ENCODE measurements at regions not wholly inside any gene's neighbourhood (a gene's known extent, or its start where the extent isn't known, plus 50 kb on each side); places are given as distances from the start of the nearest gene placed in this dataset.

GRCh38 chr6:134823710-134824034 lies 126.2 kb downstream of the ALDH8A1 start:
- TF ChIP-seq, protein P1, sequence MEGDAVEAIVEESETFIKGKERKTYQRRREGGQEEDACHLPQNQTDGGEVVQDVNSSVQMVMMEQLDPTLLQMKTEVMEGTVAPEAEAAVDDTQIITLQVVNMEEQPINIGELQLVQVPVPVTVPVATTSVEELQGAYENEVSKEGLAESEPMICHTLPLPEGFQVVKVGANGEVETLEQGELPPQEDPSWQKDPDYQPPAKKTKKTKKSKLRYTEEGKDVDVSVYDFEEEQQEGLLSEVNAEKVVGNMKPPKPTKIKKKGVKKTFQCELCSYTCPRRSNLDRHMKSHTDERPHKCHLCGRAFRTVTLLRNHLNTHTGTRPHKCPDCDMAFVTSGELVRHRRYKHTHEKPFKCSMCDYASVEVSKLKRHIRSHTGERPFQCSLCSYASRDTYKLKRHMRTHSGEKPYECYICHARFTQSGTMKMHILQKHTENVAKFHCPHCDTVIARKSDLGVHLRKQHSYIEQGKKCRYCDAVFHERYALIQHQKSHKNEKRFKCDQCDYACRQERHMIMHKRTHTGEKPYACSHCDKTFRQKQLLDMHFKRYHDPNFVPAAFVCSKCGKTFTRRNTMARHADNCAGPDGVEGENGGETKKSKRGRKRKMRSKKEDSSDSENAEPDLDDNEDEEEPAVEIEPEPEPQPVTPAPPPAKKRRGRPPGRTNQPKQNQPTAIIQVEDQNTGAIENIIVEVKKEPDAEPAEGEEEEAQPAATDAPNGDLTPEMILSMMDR (IDR thresholded peaks at IDR 0.05; ENCODE audit: insufficient read depth, low read depth, low read length, missing control alignments), result no peak
- no peak for DNase-seq (ENCODE audit: low read depth)
- no peak overlapping the region for H3K4me3 ChIP-seq (ENCODE audit: low read depth, low read length)

DNA sequence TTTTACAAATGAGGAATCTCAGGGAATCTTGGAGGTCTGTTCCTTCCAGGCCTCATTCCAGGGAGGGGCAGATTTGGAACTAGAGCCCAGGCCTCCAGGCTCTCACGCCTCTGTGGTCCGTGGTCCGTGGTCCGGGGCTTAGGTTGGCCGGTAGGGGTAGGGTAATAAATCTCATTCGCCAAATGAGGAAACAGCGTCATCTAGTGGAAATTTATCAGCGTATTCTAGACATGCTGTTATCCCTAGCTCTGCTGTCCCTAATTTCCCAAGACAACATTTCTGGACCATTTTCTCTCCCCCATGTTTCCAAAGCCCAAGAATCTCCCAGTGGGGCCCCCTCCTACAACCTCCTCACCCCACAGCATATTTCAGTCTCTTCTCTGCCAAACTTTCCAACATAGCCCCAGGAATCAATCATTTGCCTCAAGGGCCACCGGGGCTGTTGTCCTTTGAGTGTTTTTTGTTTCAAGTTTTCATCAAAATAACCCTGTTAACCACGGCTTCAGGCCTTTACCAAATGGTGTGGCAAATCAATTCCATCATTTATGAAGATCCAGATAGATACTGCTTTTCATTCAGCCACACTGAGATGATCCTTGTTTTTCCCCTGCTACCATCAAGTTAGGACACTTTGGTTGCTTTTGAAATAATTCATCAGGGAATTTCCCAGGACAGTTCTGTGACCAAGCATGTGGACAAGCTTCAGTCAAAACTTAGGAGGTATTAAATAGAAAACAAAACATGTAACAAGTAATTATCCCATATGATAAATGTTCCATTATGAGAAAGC lies 126.8 kb downstream of the ALDH8A1 start:
- no peak overlapping the region for H3K4me3 ChIP-seq (ENCODE audit: low read depth, low read length)
- TF ChIP-seq, protein P1 (IDR thresholded peaks at IDR 0.05; ENCODE audit: insufficient read depth, low read depth, low read length, missing control alignments), result peak; percentile 88
- peak; percentile 79 for DNase-seq (ENCODE audit: low read depth)

DNA sequence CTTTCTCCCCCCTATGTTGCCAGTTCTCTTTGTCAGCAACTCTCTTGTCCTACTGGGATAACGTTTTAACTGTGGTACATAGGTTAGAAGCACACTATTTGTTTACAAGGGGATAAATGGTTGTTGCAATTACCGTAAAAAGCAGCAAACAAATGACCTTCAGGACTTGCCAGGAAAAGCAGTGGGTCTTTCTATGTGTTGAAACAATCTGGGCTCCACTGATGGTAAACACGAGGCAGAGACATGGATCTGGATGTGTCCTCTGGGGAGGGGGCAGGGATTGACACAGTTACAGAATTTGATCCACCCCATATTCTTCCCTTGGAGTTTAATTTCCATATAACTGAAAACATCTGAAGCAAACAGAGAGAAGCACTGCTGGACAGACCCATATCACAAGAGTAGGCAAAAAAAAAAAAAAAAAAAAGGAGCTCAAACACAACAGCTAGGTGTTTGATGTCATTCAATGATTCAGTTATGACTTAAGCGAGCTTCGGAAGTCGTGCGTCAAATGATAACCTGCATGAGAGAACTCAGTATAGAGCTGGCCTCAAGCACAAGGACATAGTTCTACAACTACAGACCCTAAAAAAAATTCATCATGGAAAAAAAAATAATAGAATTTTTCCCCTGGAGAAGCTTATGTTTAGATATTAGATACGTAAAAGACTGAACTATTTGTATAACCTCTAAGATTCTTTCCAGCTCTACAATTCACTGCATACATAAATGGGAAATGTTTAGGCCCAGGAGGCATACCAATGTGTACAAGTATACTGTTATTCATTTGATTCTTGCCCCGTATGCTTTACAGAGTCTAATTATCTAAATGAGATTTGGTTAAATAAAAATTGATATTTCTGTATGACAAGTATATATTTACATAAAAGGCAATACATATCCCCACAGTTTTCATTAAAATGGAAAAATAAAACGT lies 127.7 kb downstream of the ALDH8A1 start:
- no peak for DNase-seq (ENCODE audit: low read depth)
- TF ChIP-seq, protein P1 (IDR thresholded peaks at IDR 0.05; ENCODE audit: insufficient read depth, low read depth, low read length, missing control alignments), result no peak
- no peak overlapping the region for H3K4me3 ChIP-seq (ENCODE audit: low read depth, low read length)

- DNase-seq (ENCODE audit: low read depth), result no peak
- H3K4me3 ChIP-seq (ENCODE audit: low read depth, low read length), result no peak overlapping the region
- TF ChIP-seq, protein P1 (IDR thresholded peaks at IDR 0.05; ENCODE audit: insufficient read depth, low read depth, low read length, missing control alignments), result no peak
Observed at GRCh38 chr6:134821397-134821796, 128.5 kb downstream of the ALDH8A1 start.

DNA sequence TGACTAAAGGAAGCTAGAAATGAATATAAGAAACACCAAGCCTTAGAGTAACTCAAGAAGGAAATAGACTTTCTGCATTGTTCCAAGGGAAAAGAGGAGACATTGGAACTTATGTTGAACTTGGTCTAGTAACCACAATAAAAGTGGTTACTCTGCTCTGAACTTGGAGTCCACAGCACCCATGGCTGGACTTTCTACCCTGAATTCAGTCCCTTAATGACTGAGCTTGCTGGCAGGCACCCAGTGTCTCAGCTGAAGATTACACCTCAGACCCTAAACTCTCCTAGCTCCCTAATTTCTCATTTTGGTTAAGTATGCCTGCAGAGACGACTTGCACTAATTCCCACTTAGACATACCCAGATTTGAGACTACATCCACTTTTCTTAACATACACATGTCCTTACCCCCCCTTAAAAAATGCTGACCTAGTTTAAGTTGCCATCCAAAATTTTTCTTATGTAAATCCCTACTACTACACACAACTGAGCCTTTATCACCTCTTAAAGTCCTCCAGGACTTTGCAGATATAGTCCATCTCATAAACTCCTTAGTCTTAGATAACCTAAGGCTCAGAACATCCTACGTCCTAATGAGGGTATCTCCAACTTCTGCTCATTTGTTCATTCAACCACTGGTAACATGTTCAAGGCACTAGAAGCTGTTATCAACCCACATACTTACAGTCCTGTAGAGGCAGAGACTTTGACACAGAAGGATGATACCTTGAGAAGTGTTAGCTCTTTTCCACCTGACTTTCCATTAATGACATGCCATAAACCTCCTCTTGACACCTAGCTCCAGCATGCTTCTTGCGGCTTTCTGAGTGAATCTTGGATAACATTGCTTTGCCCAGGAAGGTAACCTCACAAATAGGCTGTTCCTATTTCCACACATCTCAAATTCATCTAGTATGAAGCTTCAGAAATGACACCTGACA lies 129.8 kb downstream of the ALDH8A1 start:
- no peak for DNase-seq (ENCODE audit: low read depth)
- TF ChIP-seq, protein P1 (IDR thresholded peaks at IDR 0.05; ENCODE audit: insufficient read depth, low read depth, low read length, missing control alignments), result no peak
- no peak overlapping the region for H3K4me3 ChIP-seq (ENCODE audit: low read depth, low read length)

DNA sequence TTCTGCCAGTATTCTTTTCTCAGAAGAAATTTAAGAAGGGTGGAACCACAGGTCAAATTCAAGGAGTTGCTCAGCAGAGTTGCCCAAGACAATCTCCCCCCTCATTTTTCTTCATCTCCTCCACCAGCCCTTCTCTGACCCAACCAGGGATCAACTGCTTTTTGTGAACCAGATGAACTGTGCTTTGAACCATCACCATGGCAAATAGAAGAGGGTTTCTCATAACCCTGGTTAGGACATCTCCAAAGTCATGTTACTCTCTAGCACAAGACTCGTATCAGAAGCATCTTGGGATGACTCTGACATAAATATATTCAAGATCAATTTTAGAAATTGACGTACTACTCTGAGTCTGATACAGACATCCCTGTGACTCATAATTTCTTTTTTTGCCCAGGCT lies 130.7 kb downstream of the ALDH8A1 start:
- no peak overlapping the region for H3K4me3 ChIP-seq (ENCODE audit: low read depth, low read length)
- DNase-seq (ENCODE audit: low read depth), result no peak
- TF ChIP-seq, protein P1 (IDR thresholded peaks at IDR 0.05; ENCODE audit: insufficient read depth, low read depth, low read length, missing control alignments), result no peak
